ENCODE measurements at regions not wholly inside any gene's neighbourhood (a gene's known extent, or its start where the extent isn't known, plus 50 kb on each side); places are given as distances from the start of the nearest gene placed in this dataset.
A peak's percentile ranks its signal among the peaks of the same experiment; 100 is the strongest.

- TF ChIP-seq ARNT2 (CRISPR knock-in tag; IDR thresholded peaks at IDR 0.05; ENCODE audit: low read depth) (0 out of 2 replicates have a peak, but pooled peaks have one; percentile 64), ZNF138 (CRISPR knock-in tag; IDR thresholded peaks at IDR 0.05; ENCODE audit: low read depth) (no peak; the same call in 1 of the 2 replicates), CEBPG (CRISPR knock-in tag; IDR thresholded peaks at IDR 0.05) (0 out of 2 replicates have a peak, but pooled peaks have one; percentile 34), ELF4 (CRISPR knock-in tag; IDR thresholded peaks at IDR 0.05; ENCODE audit: borderline replicate concordance) (no peak), ZNF562 (CRISPR knock-in tag; IDR thresholded peaks at IDR 0.05; ENCODE audit: borderline replicate concordance) (no peak), NR2F6 (IDR thresholded peaks at IDR 0.05) (peak; percentile 86), NR2F6 (CRISPR knock-in tag; IDR thresholded peaks at IDR 0.05) (peak; percentile 87), ZNF788 (CRISPR knock-in tag; IDR thresholded peaks at IDR 0.05; ENCODE audit: borderline replicate concordance) (0 out of 2 replicates have a peak, but pooled peaks have one; percentile 17), FOXK2 (IDR thresholded peaks at IDR 0.05) (peak; percentile 86), ZFX (CRISPR knock-in tag; IDR thresholded peaks at IDR 0.05; ENCODE audit: low read depth) (peak; percentile 66), HNF4A (CRISPR knock-in tag; IDR thresholded peaks at IDR 0.05) (peak; percentile 98), LRRFIP1 (CRISPR knock-in tag; conservative IDR thresholded peaks at IDR 0.05) (no peak), ZGPAT (CRISPR knock-in tag; IDR thresholded peaks at IDR 0.05) (peak; percentile 90), BRF2 (CRISPR knock-in tag; IDR thresholded peaks at IDR 0.05) (peak; percentile 83; the same call in 1 of the 2 replicates), RERE (CRISPR knock-in tag; IDR thresholded peaks at IDR 0.05; ENCODE audit: low read depth) (peak; percentile 91), MED1 (CRISPR knock-in tag; IDR thresholded peaks at IDR 0.05) (peak; percentile 94), SNAI1 (CRISPR knock-in tag; IDR thresholded peaks at IDR 0.05; ENCODE audit: borderline replicate concordance) (no peak; the same call in 1 of the 2 replicates), KAT7 (CRISPR knock-in tag; IDR thresholded peaks at IDR 0.05; ENCODE audit: borderline replicate concordance) (no peak), TBX2 (CRISPR knock-in tag; IDR thresholded peaks at IDR 0.05; ENCODE audit: borderline replicate concordance) (peak; percentile 99), ZNF224 (CRISPR knock-in tag; IDR thresholded peaks at IDR 0.05) (peak; percentile 87)
Measured at GRCh38 chr1:25168193-25169071, 63.9 kb downstream of the SYF2 start (continued).

All from HepG2 (cell line).